DND-41 (cell line): ENCODE measurements at regions not wholly inside any gene's neighbourhood (a gene's known extent, or its start where the extent isn't known, plus 50 kb on each side); places are given as distances from the start of the nearest gene placed in this dataset.

Source experiments
- CTCF ChIP-seq: IDR thresholded peaks from 2 replicates; pipeline ENCODE4 v1.5.1; 2012; ENCODE audit warnings: borderline replicate concordance, low read length, moderate library complexity, mild to moderate bottlenecking; ENCODE audit not compliant: poor library complexity, severe bottlenecking; ENCODE audit errors: extremely low read depth
- EZH2 ChIP-seq: IDR thresholded peaks from 3 replicates; pipeline ENCODE4 v1.6.1; 2012; ENCODE audit warnings: borderline replicate concordance, low read depth, mild to moderate bottlenecking, moderate library complexity, low read length, inconsistent platforms; ENCODE audit not compliant: severe bottlenecking

- TF ChIP-seq CTCF (no peak), EZH2 (no peak)
Measured at GRCh38 chrX:124726881-124727280, 380.5 kb downstream of the SH2D1A start.
